Chondrocyte (in vitro differentiated cells): ENCODE measurements at regions not wholly inside any gene's neighbourhood (a gene's known extent, or its start where the extent isn't known, plus 50 kb on each side); places are given as distances from the start of the nearest gene placed in this dataset.
"Not testable (repeated sequence)": the region's sequence is repeated elsewhere in the genome, so short reads cannot be mapped to it uniquely, and the experiment has no call there.

Source experiments
- DNase-seq: peaks from one replicate; pipeline ENCODE4 v3.0.0; 2021; ENCODE audit warnings: mixed read lengths, low spot score
- H3K27ac Mint-ChIP-seq: one replicate; pipeline ENCODE4 v1.8.0; 2021; ENCODE audit warnings: mild to moderate bottlenecking, moderate library complexity, mixed read lengths; ENCODE audit not compliant: unreplicated experiment
- H3K27me3 Mint-ChIP-seq: 2 replicates; pipeline ENCODE4 v1.8.0; 2021; ENCODE audit warnings: low read depth, mixed read lengths
- H3K36me3 Mint-ChIP-seq: 2 replicates; pipeline ENCODE4 v1.8.0; 2021; ENCODE audit warnings: low read depth, mixed read lengths
- H3K4me1 Mint-ChIP-seq: 2 replicates; pipeline ENCODE4 v1.8.0; 2021; ENCODE audit warnings: low read depth, mild to moderate bottlenecking, mixed read lengths
- H3K4me3 Mint-ChIP-seq: one replicate; pipeline ENCODE4 v1.8.0; 2021; ENCODE audit warnings: mild to moderate bottlenecking, moderate library complexity, mixed read lengths; ENCODE audit not compliant: unreplicated experiment
- H3K9me3 Mint-ChIP-seq: 2 replicates; pipeline ENCODE4 v1.8.0; 2021; ENCODE audit warnings: low read depth, mixed read lengths
- CTCF ChIP-seq: fragments of 200-600 bp; sonication (generic); IDR thresholded peaks from 2 replicates; pipeline ENCODE4 v1.5.0; 2021; ENCODE audit warnings: antibody characterized with exemption, mild to moderate bottlenecking, moderate library complexity

GRCh38 chr3:5980475-5980874 is 793.0 kb downstream of the EDEM1 start:
- no peak for TF ChIP-seq CTCF
- Mint-ChIP-seq H3K27me3 (no peaks in the 10 kb centered on the region), H3K4me1 (no peaks in the 10 kb centered on the region), H3K27ac (no peak overlapping the region), H3K9me3 (peaks cover 32% of the 10 kb centered on the region), H3K4me3 (no peak overlapping the region), H3K36me3 (no peaks in the 10 kb centered on the region)
- DNase-seq = no peak

- no peak for TF ChIP-seq CTCF
- DNase-seq = no peak
- no peak overlapping the region for H3K4me3 Mint-ChIP-seq
- H3K36me3 Mint-ChIP-seq = no peaks in the 10 kb centered on the region
- H3K27me3 Mint-ChIP-seq = no peaks in the 10 kb centered on the region
- peaks cover 11% of the 10 kb centered on the region for H3K9me3 Mint-ChIP-seq
- H3K4me1 Mint-ChIP-seq = no peaks in the 10 kb centered on the region
- H3K27ac Mint-ChIP-seq = no peak overlapping the region
These were observed 807.1 kb downstream of the EDEM1 start for GRCh38 chr3:5994651-5995050.

GRCh38 chr3:6018456-6018855 is 830.9 kb downstream of the EDEM1 start:
- Mint-ChIP-seq H3K27ac (no peak overlapping the region), H3K9me3 (peaks cover 30% of the 10 kb centered on the region), H3K36me3 (no peaks in the 10 kb centered on the region), H3K4me1 (no peaks in the 10 kb centered on the region), H3K4me3 (no peak overlapping the region), H3K27me3 (no peaks in the 10 kb centered on the region)
- no peak for TF ChIP-seq CTCF
- DNase-seq = no peak

- Mint-ChIP-seq H3K9me3 (peaks cover 33% of the 10 kb centered on the region), H3K27me3 (no peaks in the 10 kb centered on the region), H3K36me3 (no peaks in the 10 kb centered on the region), H3K4me3 (no peak overlapping the region), H3K27ac (no peak overlapping the region), H3K4me1 (no peaks in the 10 kb centered on the region)
- TF ChIP-seq CTCF = no peak
- DNase-seq = no peak
These were observed 835.1 kb downstream of the EDEM1 start for GRCh38 chr3:6022621-6023020.

GRCh38 chr3:6025032-6025431 is 835.9 kb upstream of the GRM7 start:
- H3K27ac Mint-ChIP-seq = no peak overlapping the region
- H3K4me3 Mint-ChIP-seq = no peak overlapping the region

GRCh38 chr3:6030648-6031047 is 830.3 kb upstream of the GRM7 start:
- peaks cover 67% of the 10 kb centered on the region for H3K9me3 Mint-ChIP-seq
- not testable (repeated sequence) for H3K27ac Mint-ChIP-seq, H3K4me1 Mint-ChIP-seq, H3K36me3 Mint-ChIP-seq, DNase-seq, H3K4me3 Mint-ChIP-seq, H3K27me3 Mint-ChIP-seq

More at GRCh38 chr3:6025032-6025431, 835.9 kb upstream of the GRM7 start:
- Mint-ChIP-seq H3K9me3 (peaks cover 44% of the 10 kb centered on the region), H3K27me3 (no peaks in the 10 kb centered on the region), H3K36me3 (no peaks in the 10 kb centered on the region), H3K4me1 (no peaks in the 10 kb centered on the region)
- DNase-seq = no peak
- TF ChIP-seq CTCF = no peak
